ENCODE measurements at regions not wholly inside any gene's neighbourhood (a gene's known extent, or its start where the extent isn't known, plus 50 kb on each side); places are given as distances from the start of the nearest gene placed in this dataset.

GRCh38 chr2:18671363-18671762, 82.0 kb upstream of the NT5C1B start:
- no peak for TF ChIP-seq POLR2A (IDR thresholded peaks at IDR 0.05; ENCODE audit: low read depth, low read length)
- no peak for TF ChIP-seq JUN (IDR thresholded peaks at IDR 0.05; ENCODE audit: borderline replicate concordance, insufficient read depth, insufficient read length, low read depth)
- TF ChIP-seq CTCF (IDR thresholded peaks at IDR 0.05; ENCODE audit: extremely low read depth in 1 of 2, insufficient read depth in 1 of 2, low read depth in 1 of 2, low read length in 2 of 2): no peak
- no peak for TF ChIP-seq POLR2AphosphoS5 (IDR thresholded peaks at IDR 0.05; ENCODE audit: insufficient read depth, low read depth, low read length)
- TF ChIP-seq MYC (IDR thresholded peaks at IDR 0.05; ENCODE audit: low read depth, low read length): no peak
- TF ChIP-seq EZH2 (IDR thresholded peaks at IDR 0.05; ENCODE audit: borderline replicate concordance, low read depth, low read length, severe bottlenecking): no peak
- TF ChIP-seq MAX (IDR thresholded peaks at IDR 0.05; ENCODE audit: insufficient read depth, insufficient read length): no peak
- TF ChIP-seq GATA2 (IDR thresholded peaks at IDR 0.05; ENCODE audit: insufficient read depth, insufficient read length, low read depth, low read length): no peak

All from endothelial cell of umbilical vein (primary cell).